Occipital lobe (tissue), 1 donor: ENCODE measurements at regions not wholly inside any gene's neighbourhood (a gene's known extent, or its start where the extent isn't known, plus 50 kb on each side); places are given as distances from the start of the nearest gene placed in this dataset.

Experiments used
- DNase-seq: peaks from one replicate; lab custom pipeline; 2025; lab: John Stamatoyannopoulos, UW

GRCh38 chr18:41265047-41265446 lies 690.0 kb upstream of the PIK3C3 start:
- no peak for DNase-seq

GRCh38 chr18:41263956-41264355 lies 691.1 kb upstream of the PIK3C3 start:
- DNase-seq = no peak

DNA sequence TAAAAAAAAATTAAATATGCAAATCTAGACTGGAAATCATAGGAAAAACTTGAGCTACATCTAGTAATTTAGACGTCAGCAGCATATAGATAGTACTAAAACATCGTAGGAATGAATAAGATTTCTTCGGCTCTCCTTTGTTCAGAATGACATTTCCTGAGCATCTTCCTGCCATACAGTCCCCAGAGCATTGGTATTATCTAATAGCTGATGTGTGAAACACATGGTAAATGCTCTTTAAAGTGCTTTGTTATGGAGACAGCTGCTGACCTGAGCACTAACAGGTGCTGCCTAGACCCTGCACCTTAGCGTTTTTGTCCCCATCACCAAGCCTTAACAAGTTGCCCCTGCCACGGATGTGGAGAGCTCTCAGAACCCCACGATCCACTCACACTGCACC lies 692.3 kb upstream of the PIK3C3 start:
- no peak for DNase-seq

DNA sequence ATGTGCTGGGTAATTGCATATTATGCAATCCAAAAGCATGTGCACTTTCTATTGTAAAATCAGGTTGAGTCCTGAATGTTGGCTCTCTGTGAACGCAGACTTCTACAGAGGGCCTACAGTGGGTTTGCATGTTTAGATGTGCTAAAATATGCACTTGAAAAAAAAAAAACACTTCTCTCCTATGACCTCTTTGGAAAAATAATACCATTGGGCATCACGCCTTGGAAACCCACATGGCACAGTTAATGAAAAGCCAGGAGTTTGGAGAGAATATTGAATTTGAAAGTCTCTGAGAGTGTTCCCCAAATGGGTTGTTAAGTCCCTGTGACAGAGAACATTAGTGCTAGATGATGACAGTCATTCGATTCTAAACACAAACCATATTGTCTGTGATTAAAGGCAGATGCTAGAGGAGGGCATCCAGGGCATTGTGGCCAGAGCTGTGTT lies 710.4 kb upstream of the PIK3C3 start:
- DNase-seq = no peak

GRCh38 chr18:41237317-41237716 lies 717.7 kb upstream of the PIK3C3 start:
- no peak for DNase-seq

- no peak for DNase-seq
These were observed 723.4 kb upstream of the PIK3C3 start for GRCh38 chr18:41231681-41232080.

DNA sequence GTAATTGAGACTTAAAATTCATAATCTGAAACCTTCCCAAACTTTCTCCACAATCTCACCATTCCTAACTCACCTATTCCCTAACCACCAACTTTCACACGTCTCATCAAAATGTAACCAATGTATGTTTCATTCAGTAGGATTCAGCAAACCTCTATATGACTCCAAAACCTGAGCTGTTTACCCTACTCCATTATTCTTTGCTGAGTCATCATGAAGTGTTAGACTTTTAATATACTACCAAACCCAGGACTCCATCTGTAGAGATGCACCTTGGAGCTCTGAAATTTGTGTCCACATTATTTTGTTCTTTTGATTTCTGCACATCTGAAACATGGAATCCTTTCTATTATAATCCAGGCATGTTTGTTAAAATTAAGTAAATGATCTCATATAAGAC lies 727.0 kb upstream of the PIK3C3 start:
- DNase-seq = no peak

DNA sequence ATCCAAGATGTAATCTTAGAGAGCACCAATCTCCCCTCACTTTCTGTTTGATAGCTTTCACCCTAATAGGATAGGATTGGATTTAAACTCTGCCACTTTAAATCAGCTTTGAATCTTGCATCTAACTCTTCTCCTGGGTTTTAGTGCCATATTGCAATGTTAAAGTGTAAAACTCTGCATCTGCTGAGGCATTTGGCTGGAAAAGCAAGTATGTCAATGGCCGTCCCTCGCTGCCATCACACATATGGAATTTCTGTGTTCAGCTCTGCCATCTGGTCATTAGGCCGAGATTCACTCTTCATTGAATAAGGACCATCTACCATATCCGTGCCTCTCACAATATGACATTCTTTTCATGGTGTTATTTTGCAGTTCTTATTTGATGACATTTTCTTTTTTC lies 728.1 kb upstream of the PIK3C3 start:
- no peak for DNase-seq

DNA sequence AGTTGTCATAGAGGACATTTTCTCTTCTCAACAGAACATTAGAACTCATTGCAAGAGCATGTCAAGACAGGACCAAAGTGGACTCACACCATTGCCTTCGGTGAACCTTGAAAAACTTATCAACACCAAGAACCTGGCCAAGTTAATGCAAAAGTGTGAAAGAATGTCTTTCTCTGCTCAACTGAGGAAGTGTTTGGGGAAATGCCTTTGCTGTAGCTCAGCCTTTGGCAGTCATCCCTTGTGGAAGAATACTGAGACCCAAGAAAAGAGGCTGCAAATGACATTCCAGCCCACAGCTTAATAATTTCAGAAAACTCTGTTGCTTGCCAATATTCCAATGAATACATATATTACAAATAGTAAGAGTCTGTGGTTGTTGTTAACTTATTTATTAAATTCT lies 728.8 kb upstream of the PIK3C3 start:
- no peak for DNase-seq

GRCh38 chr18:41216341-41217003 lies 738.6 kb upstream of the PIK3C3 start:
- DNase-seq = no peak

DNA sequence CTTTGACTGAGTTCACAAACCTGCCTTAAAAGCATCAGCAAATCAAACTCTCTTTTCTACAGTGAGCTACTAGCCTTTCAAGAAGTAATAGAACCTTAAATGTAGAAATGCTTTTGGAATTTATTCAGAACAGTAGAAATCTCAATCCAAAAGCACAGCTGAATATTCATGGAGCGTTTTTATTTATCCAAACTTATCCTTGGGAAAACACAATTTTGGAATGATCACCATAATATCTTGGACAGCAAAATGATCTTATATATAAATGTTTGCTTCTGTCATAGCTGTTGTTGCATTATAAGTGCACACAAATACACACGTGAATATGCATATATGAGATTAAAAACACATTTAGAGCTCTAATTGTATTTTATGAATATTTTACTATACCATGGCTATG lies 747.3 kb upstream of the PIK3C3 start:
- no peak for DNase-seq

- no peak for DNase-seq
These were observed 748.6 kb upstream of the PIK3C3 start for GRCh38 chr18:41206341-41206830.

DNA sequence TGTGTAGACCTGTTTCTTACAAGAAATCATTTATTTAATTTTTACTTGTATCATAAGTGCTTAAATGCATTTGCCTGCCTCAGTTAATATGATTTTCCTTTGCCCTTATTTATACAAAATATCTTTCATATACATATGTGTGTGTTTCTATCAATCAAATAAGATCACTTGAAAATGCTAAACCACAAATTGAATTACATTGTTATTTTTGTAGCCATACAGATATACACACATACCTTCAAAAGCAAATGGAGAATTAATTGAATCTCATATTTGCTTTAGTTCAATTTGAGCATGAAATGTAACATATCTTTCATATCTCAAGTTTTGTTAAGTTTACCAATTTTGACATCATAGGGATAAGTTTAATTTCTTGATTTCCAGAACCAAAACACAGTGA lies 755.8 kb upstream of the PIK3C3 start:
- no peak for DNase-seq

DNA sequence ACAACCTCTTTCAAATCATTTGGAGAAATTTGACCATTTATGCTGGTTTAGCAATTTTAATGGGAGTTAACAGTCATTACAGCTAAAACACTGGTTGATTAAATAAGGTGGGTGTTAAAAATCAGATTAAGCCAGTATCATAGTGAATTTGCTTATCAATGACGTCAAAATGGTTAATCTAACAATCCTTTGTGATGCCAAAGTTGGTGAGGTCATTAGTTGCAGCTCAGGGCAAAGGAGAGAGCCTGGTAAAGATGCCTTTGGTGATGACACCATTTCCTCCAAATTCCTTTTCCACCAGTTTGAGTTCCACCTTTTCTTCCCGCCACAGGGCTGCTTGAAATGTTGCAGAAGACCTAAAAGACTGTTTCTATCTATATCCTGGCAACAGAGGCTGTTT lies 757.1 kb upstream of the PIK3C3 start:
- DNase-seq = no peak

GRCh38 chr18:41170346-41170745 lies 784.7 kb upstream of the PIK3C3 start:
- DNase-seq = no peak

- DNase-seq = no peak
These were observed 789.4 kb upstream of the PIK3C3 start for GRCh38 chr18:41165625-41166024.

DNA sequence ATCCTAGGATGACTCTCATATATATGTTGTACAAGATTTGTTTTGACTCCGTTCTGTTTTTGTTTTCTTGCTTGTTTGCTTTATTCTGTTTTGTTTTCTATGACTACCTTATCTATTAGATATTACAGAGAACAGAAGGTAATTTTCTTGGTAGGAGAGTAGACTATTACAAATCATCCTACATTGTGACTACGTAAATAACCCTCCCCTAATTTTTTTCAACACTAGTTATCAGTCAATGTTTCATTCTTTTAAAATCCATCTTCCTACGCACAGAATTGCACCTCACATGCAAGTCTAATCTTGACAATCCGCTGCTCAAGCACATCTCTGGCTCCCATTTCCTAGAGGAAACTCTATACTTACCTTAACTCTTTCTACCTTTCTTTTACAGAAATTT lies 792.3 kb upstream of the PIK3C3 start:
- DNase-seq = no peak

DNA sequence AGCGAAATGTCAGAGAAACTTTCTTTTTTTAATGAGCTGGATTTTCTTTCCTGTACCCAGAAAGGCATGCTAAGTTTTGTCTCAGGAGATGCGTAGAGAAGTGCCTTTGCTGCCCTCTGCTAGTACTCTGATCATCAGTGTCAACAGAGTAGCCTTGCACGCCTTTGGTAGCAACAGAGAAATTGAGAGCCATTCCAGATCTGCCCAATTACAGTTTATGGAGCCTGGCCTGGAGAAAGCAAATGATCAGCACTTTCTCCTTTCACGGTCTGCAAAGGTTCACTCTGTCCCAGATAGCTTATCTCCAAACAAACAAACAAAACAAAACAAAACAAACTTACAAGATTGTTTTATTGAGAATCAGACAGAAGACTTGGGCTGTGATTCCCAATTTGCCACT lies 792.8 kb upstream of the PIK3C3 start:
- no peak for DNase-seq

- no peak for DNase-seq
These were observed 798.9 kb upstream of the PIK3C3 start for GRCh38 chr18:41155910-41156851.

DNA sequence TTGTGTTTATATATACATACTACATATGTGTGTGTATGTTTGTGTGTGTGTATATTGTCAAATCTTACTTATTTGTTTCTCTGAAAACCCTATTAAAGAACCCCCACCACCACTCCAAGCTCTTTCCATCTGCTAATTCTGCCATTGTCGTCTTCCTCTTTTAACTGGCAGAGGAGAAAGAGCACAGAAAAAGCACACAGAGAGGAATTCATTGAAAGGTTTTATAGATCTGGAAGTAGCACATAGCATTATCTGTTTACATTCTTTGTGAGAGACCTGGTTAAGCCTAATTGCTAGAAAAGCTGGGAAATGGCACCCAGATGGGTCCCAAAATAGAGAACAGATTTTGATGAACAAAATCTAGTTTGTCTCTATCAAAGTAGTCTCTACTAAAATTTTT lies 800.0 kb upstream of the PIK3C3 start:
- DNase-seq = no peak

GRCh38 chr18:41153871-41154270 lies 801.2 kb upstream of the PIK3C3 start:
- no peak for DNase-seq

GRCh38 chr18:41150316-41150715 lies 804.7 kb upstream of the PIK3C3 start:
- no peak for DNase-seq

DNA sequence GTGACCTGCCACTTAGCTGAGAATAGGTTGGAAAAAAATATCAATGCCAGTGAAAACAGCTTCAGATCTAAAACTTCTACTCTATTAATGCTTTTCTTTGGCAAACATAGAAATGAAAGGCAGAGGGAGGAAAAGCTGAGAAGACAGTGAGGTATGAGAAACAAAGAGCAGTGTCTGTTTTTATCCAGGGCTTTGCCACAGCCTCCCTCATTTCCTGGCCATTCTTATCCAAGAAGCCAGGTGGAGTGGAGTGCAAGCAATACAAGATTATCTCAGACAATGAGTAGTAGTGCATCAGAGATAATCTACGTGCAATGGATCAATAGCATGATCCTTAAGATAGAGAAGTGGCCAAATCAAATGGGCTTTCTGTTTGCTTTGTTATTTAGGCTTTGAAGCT lies 808.7 kb upstream of the PIK3C3 start:
- no peak for DNase-seq
